DMS153 treated with DMSO at 0.1 percent for 48 hours (cell line): ENCODE measurements at regions not wholly inside any gene's neighbourhood (a gene's known extent, or its start where the extent isn't known, plus 50 kb on each side); places are given as distances from the start of the nearest gene placed in this dataset.

Experiments
- DNase-seq: peaks from one replicate; lab custom pipeline; 2025; ENCODE audit not compliant: unreplicated experiment; lab: John Stamatoyannopoulos, UW

- no peak for DNase-seq
These were observed 572.5 kb downstream of the SQOR start for GRCh38 chr15:46207341-46207740.

GRCh38 chr15:46213551-46213950, 578.7 kb downstream of the SQOR start:
- DNase-seq, result no peak

- no peak for DNase-seq
These were observed 588.0 kb downstream of the SQOR start for GRCh38 chr15:46222826-46223225.

GRCh38 chr15:46229263-46229662, 594.4 kb downstream of the SQOR start:
- no peak for DNase-seq

- no peak for DNase-seq
These were observed 597.0 kb downstream of the SQOR start for GRCh38 chr15:46231786-46232185.

- DNase-seq, result no peak
These were observed 597.6 kb downstream of the SQOR start for GRCh38 chr15:46232471-46232870.

GRCh38 chr15:46242935-46243334, 608.1 kb downstream of the SQOR start:
- DNase-seq, result no peak

DNA sequence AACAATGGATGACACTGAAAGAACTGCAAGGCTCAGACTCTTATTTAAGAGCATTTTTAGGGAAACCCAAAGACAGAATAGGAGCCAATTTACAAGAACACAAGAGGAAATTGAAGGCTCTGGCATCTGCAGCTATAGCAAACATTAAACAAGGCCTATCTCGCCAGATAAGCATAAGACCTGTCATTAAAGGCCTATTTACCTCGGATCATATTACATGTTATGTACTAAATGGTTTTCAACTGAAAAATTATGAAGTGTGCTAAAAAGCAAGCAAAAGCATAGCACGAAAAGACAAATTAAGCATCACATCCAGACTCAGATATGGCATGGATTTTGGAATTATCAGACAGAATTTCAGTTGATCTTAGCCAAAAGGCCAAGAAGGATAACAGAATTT, 617.1 kb downstream of the SQOR start:
- DNase-seq, result peak; percentile 41

- no peak for DNase-seq
These were observed 623.2 kb downstream of the SQOR start for GRCh38 chr15:46258056-46258455.

DNA sequence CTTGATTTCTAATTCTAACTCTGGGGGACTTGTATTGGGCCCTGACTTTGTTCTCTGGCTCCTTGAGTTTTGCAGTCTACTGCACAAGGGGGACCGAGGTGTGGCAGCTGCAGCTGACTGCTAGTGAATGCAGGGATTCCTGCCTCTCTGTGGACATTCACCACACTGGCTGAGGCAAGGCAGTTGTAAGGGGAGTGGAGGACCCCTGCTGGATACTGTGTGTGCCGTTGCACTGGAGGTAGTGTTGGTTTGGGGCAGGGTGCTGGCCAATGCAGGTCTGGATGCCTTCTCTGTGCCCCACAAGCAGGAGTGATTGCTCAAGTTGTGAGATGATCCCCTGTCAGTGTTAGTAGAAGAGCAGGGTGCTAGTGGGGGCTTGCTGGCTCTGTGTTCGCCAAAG, 626.1 kb downstream of the SQOR start:
- DNase-seq, result no peak

DNA sequence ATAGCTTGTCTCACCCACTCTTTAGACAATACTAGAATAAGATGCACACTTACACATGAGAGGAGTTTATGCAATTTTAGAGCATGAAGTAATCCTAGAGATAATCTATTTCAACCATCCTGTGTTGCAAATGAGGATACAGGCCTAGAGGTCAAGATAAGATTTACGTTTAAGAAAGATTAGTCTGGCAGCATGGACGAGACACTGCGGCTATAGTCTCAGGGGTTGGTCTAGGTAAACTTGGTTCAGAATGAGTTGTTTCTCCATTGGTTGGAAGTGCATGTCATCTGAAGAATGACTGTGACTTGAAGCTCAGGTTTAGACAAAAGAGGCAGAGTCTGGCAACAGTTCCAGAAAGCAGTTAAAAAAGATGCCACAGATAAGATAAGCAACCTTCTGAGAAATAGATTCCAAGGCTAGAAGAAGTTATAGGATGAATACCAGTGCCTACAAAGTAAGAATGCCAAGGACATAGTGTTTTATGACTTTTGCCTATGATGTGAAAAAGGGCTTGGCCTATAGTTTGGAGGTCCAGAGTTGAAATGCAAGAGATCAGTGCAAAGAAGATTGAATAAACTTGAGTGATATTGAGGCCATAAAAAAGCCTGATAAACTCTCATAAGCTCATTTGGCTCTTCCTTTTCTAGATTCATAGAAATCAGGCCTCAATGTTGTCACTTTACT, 631.0 kb downstream of the SQOR start:
- no peak for DNase-seq

- no peak for DNase-seq
These were observed 631.8 kb downstream of the SQOR start for GRCh38 chr15:46266661-46267060.

DNA sequence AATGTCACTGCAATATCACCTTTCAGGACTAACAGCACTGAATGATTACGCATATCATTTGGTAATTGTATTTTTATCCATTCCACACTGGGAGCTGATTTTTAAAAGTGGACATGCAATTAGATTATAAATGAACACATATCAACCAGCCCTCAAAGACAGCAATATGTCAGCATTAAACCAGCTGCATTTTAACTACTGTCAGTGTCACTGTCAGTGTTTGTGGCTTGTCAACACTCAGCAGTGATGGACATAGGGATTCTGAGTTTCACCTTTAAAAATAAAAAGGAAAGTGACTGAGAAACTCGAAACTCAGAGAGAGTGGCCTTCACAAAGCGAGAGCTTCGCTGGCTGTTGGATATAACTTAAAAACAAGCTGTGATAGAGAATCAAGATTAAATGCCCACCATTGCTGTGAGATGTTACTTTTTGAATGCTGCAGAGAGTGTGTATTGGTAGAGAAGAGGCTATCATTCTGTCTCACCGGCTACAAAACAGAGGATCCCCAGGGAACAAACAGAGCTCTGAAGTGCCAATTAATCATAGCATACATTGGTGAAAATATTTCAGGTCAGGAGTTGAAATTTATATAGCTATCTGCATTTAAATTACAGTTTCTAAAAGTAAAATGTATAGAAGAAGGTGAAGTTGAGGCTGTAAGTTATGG, 635.8 kb downstream of the SQOR start:
- no peak for DNase-seq

DNA sequence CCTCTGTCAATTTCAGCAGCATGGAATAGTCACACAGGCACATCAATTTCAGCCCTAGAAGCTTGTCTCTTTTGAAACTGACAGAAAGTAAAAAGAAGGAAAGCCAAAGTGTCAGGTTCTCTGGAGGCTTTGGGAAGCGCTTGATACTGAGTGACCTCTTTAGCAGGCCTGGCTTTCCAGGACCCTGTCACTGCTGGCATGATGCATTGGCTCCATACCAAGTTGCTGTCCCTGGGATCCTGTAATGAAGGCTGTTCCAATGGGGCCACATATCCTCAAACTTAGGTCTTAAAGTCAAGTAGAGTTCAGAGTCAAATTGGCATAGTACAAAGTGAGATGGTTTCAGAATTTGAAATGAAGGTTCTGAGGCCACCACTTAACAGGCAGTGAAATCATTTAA, 640.9 kb downstream of the SQOR start:
- DNase-seq, result no peak

DNA sequence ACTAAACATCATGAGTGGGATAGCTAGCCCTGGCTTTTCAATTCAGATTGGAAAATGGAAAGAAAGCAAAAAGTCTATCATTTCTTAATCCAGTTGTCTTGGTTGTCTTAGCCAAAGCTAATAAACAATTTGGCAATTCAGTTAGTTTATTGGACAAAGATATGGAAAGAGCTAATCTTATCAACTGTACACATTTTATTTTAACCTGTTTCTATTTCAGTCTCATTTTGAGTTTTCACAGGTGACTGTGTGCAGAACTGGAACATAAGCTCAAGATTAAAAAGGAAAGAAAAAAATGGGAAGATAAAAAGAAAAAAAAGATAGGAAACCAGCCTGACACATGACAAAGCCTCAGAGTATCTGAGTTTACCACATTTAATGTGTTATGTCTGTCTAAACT, 642.6 kb downstream of the SQOR start:
- DNase-seq, result no peak

DNA sequence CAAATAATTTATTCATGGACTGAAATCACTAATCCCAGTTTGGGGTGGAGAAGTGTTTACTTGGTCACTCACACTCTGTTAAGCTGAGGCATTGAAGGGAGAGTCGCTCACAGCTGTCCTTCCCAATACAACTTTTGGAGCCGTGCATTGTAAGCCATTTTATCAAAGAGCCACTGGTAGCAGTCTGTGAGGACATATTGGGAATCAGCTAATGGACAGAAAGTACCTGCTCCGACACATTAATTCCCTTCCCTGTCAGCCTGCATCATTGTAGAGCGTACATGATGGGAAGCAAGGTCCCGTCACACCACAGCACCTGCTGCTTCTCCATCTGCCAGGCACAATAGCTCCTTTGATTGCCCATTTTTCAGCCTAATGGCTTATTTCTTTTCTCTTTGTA, 643.2 kb downstream of the SQOR start:
- DNase-seq, result peak; percentile 77

GRCh38 chr15:46278486-46279090, 643.8 kb downstream of the SQOR start:
- peak; percentile 64 for DNase-seq

DNA sequence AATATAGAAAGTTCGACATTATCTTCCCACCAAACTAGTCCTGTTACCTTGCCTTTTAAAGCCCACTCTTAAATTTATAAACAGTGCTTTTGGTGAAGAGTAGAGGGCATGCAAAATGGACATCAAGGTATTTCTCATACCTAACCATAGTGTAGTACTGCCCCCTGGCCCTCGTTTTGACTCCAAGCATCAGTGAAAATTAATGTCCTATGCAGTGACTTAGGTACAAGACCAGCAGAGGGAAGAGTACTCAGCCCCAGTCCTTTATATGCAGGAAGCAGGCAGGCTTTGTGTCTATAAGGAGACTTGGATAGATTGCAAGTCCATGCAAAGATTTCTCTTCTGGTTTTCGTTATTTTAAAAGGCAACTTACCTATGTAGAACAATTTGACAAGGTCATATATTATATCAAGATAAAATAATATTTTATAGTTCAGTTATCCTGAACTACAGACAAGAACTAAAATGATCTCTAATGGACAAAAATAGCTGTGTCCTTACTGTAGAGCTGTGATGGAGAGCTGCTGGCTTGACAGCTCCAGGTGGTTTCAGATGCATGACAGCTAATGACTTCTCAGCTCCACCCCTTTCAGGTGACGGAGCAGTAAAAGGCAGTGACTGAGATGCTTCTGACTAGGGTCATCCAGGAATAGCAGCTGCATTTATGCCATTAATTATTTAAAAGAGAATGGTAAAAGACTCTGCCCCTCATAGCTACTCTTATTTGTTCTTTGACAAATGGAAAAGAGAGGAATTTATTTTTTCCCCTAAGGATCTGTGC, 646.1 kb downstream of the SQOR start:
- DNase-seq, result peak; percentile 9

- no peak for DNase-seq
These were observed 658.7 kb downstream of the SQOR start for GRCh38 chr15:46293550-46293949.

GRCh38 chr15:46296002-46296401, 661.2 kb downstream of the SQOR start:
- no peak for DNase-seq

- no peak for DNase-seq
These were observed 662.0 kb downstream of the SQOR start for GRCh38 chr15:46296797-46297196.

DNA sequence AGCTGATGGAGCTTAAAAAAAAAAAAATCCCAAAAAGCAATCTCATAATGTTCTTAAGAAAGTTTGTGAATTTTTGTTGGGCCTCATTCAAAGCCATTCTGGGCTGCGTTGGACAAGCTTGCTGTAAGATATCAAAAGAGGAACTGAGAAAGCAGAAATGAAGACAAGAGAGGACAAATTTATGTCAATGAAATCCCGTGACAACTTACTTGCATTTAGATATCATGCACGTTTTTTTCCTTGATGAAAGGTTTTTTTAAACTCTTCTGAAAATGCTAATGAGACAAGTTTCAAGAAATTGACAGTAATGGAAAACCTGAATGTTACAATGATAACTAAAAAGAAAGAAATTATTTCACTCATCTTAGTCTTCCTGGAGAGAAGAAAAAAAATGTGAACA, 662.9 kb downstream of the SQOR start:
- DNase-seq, result no peak
